Progenitor cell of endocrine pancreas (in vitro differentiated cells): ENCODE measurements at regions not wholly inside any gene's neighbourhood (a gene's known extent, or its start where the extent isn't known, plus 50 kb on each side); places are given as distances from the start of the nearest gene placed in this dataset.

ENCODE experiments used
- DNase-seq: peaks from one replicate; pipeline ENCODE4 v3.0.0; 2021; ENCODE audit warnings: low spot score; ENCODE audit not compliant: unreplicated experiment
- H3K27ac Mint-ChIP-seq: 2 replicates; pipeline ENCODE4 v1.8.0; 2021; ENCODE audit warnings: mild to moderate bottlenecking, moderate library complexity, mixed read lengths
- H3K27me3 Mint-ChIP-seq: 2 replicates; pipeline ENCODE4 v1.8.0; 2021; ENCODE audit warnings: mixed read lengths
- H3K36me3 Mint-ChIP-seq: 2 replicates; pipeline ENCODE4 v1.8.0; 2022; ENCODE audit warnings: mixed read lengths; ENCODE audit not compliant: insufficient read depth
- H3K4me1 Mint-ChIP-seq: 2 replicates; pipeline ENCODE4 v1.8.0; 2021; ENCODE audit warnings: low read depth, mixed read lengths
- H3K4me3 Mint-ChIP-seq: 2 replicates; pipeline ENCODE4 v1.8.0; 2021; ENCODE audit warnings: low read depth, mild to moderate bottlenecking, moderate library complexity, mixed read lengths
- H3K9me3 Mint-ChIP-seq: 2 replicates; pipeline ENCODE4 v1.8.0; 2021; ENCODE audit warnings: low read depth, mixed read lengths
- CTCF ChIP-seq: fragments of 200-600 bp; sonication (generic); IDR thresholded peaks from one replicate; pipeline ENCODE4 v1.5.0; 2021; ENCODE audit warnings: antibody characterized with exemption, mild to moderate bottlenecking; ENCODE audit not compliant: unreplicated experiment

GRCh38 chr5:75965292-75965691, 117.9 kb upstream of the SV2C start:
- H3K4me1 Mint-ChIP-seq = no peaks in the 10 kb centered on the region
- no peak for TF ChIP-seq CTCF
- H3K36me3 Mint-ChIP-seq = no peaks in the 10 kb centered on the region
- peaks cover 23% of the 10 kb centered on the region for H3K9me3 Mint-ChIP-seq
- peaks cover 21% of the 10 kb centered on the region for H3K27me3 Mint-ChIP-seq
- H3K27ac Mint-ChIP-seq = no peak overlapping the region
- no peak overlapping the region for H3K4me3 Mint-ChIP-seq
- no peak for DNase-seq

GRCh38 chr5:75964008-75964407, 119.2 kb upstream of the SV2C start:
- no peak for DNase-seq
- Mint-ChIP-seq H3K9me3 (peaks cover 12% of the 10 kb centered on the region), H3K27ac (no peak overlapping the region), H3K36me3 (no peaks in the 10 kb centered on the region), H3K4me3 (no peak overlapping the region), H3K27me3 (peaks cover 26% of the 10 kb centered on the region), H3K4me1 (no peaks in the 10 kb centered on the region)
- no peak for TF ChIP-seq CTCF

- no peak for TF ChIP-seq CTCF
- Mint-ChIP-seq H3K36me3 (no peaks in the 10 kb centered on the region), H3K27me3 (peaks cover 28% of the 10 kb centered on the region), H3K4me1 (no peaks in the 10 kb centered on the region), H3K27ac (no peak overlapping the region), H3K9me3 (peaks cover 8% of the 10 kb centered on the region), H3K4me3 (no peak overlapping the region)
- no peak for DNase-seq
These were observed 119.6 kb upstream of the SV2C start for GRCh38 chr5:75963554-75963953.

GRCh38 chr5:75961818-75962217, 121.4 kb upstream of the SV2C start:
- H3K27ac Mint-ChIP-seq = no peak overlapping the region
- no peak overlapping the region for H3K4me3 Mint-ChIP-seq
- H3K9me3 Mint-ChIP-seq = peaks cover 6% of the 10 kb centered on the region
- H3K36me3 Mint-ChIP-seq = no peaks in the 10 kb centered on the region
- H3K4me1 Mint-ChIP-seq = no peaks in the 10 kb centered on the region
- H3K27me3 Mint-ChIP-seq = peaks cover 32% of the 10 kb centered on the region
- DNase-seq = no peak
- no peak for TF ChIP-seq CTCF

- Mint-ChIP-seq H3K4me1 (no peaks in the 10 kb centered on the region), H3K27ac (no peak overlapping the region), H3K9me3 (peaks cover 8% of the 10 kb centered on the region), H3K27me3 (peaks cover 32% of the 10 kb centered on the region), H3K4me3 (no peak overlapping the region), H3K36me3 (no peaks in the 10 kb centered on the region)
- DNase-seq = no peak
- TF ChIP-seq CTCF = no peak
These were observed 123.1 kb upstream of the SV2C start for GRCh38 chr5:75960129-75960528.
